Esophagus (tissue), 2 donors: ENCODE measurements at regions not wholly inside any gene's neighbourhood (a gene's known extent, or its start where the extent isn't known, plus 50 kb on each side); places are given as distances from the start of the nearest gene placed in this dataset.

Experiments
- H3K27ac ChIP-seq, 2 donors: one replicate each; pipeline ENCODE4 v1.5.1; 2013; ENCODE audit warnings: low read depth in 2 of 2, mild to moderate bottlenecking in 2 of 2, inconsistent platforms in 1 of 2, low read length in 1 of 2, moderate library complexity in 1 of 2
- H3K27me3 ChIP-seq, 2 donors: one replicate each; pipeline ENCODE4 v1.6.1; 2013; ENCODE audit warnings: low read length in 2 of 2, control low read depth in 1 of 2, mild to moderate bottlenecking in 1 of 2; ENCODE audit not compliant: insufficient read depth in 2 of 2, control insufficient read depth in 1 of 2
- H3K36me3 ChIP-seq, 2 donors: one replicate each; pipeline ENCODE4 v1.6.1; 2013; ENCODE audit warnings: low read length in 1 of 2; ENCODE audit not compliant: control insufficient read depth in 2 of 2, insufficient read depth in 2 of 2
- H3K4me1 ChIP-seq, 2 donors: one replicate each; pipeline ENCODE4 v1.6.1; 2013; ENCODE audit warnings: low read length in 1 of 2; ENCODE audit not compliant: control insufficient read depth in 2 of 2, insufficient read depth in 2 of 2
- H3K4me3 ChIP-seq, 2 donors: one replicate each; pipeline ENCODE4 v1.5.1; 2013; ENCODE audit warnings: low read length in 2 of 2, mild to moderate bottlenecking in 2 of 2, low read depth in 1 of 2, moderate library complexity in 1 of 2
- H3K9me3 ChIP-seq, 2 donors: one replicate each; pipeline ENCODE4 v1.6.1; 2013; ENCODE audit warnings: mild to moderate bottlenecking in 2 of 2, low read depth in 1 of 2, low read length in 1 of 2, moderate library complexity in 1 of 2; ENCODE audit not compliant: control insufficient read depth in 2 of 2, insufficient read depth in 1 of 2
- WGBS, 2 donors: extraction: QIAGEN DNeasy Blood & Tissue Kit; methylation state at CpG; one replicate each; pipeline ENCODE4 v1.1.7; 2013; 5-methylcytosine and 5-hydroxymethylcytosine counted together
- donor health status: healthy with polysubstance abuse.
- donor health status: Bipolar disorder and iron deficiency.

DNA sequence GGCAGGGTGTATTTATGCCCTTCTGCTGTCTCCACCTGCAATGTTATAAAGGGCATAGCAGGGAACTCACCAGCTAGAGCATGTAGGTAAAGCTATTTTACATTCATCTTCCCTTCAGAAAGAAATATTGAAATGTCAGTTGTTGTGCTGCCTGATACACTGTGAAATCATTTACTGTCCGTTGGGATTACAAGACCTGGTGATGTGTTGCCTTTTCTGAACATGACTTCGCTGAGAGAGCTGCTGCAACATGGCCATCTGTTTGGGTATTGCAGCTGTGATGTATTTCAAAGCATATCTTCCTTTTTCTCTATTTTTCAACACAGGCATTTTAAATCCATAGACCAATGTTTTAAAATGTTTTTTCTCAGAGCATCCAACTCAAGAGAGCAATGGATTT lies 644.1 kb upstream of the GNPDA2 start:
- WGBS, 2 donors, result 59% methylated on average over 2 of the region's 2 CpGs
- Histone ChIP-seq H3K27ac (no peak overlapping the region), H3K9me3 (no peaks in the 10 kb centered on the region), H3K36me3 (no peaks in the 10 kb centered on the region), H3K4me3 (no peak overlapping the region), H3K4me1 (no peaks in the 10 kb centered on the region), H3K27me3 (no peaks in the 10 kb centered on the region)

DNA sequence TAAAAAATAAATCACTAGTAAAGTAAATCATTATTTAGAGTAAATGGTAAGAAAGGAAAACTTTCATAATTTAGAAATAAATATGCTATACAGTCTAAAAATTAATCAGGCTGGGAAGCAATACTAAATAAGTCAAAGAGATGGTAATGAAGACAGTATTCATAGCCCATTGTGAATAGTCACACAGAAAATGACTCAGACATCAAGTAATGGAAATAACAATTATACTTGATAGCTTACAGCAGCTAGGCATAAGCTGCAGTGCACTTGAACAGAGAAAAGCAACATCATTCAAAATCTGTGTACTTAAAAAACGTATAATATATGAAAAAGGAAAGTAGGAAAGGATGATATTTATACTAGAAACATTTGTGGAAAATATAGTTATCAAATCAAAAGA lies 642.5 kb upstream of the GNPDA2 start:
- Histone ChIP-seq H3K27ac (no peak overlapping the region), H3K36me3 (no peaks in the 10 kb centered on the region), H3K27me3 (no peaks in the 10 kb centered on the region), H3K4me1 (no peaks in the 10 kb centered on the region), H3K4me3 (no peak overlapping the region), H3K9me3 (no peaks in the 10 kb centered on the region)
- WGBS, 2 donors, result 12 to 23% methylated on average over 1 of the region's 1 CpG

DNA sequence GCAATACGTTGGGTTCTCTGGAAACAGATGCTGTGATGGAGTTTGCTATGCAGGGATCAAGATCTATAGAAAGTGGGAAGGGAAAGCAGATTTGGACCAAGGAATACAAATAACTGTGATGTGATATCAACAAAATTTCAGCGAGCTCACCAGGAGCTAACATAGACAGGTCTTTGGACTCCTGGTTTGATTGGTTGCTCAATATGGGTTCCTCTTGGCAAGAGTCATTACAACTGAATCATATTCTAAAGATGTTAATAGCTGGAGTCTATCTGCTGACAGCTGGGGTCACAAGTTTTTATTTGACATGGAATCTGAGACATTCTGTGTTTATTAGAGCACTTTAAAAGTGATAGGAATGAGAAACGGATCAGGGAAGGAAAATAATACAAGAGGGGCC lies 637.6 kb upstream of the GNPDA2 start:
- 62 to 76% methylated on average over 3 of the region's 3 CpGs for WGBS, 2 donors
- no peak overlapping the region for H3K4me3 ChIP-seq
- no peaks in the 10 kb centered on the region for H3K36me3 ChIP-seq
- H3K27me3 ChIP-seq, result no peaks in the 10 kb centered on the region
- H3K4me1 ChIP-seq, result no peaks in the 10 kb centered on the region
- H3K27ac ChIP-seq, result no peak overlapping the region
- H3K9me3 ChIP-seq, result peaks cover 0 to 3% of the 10 kb centered on the region in 2 donors

DNA sequence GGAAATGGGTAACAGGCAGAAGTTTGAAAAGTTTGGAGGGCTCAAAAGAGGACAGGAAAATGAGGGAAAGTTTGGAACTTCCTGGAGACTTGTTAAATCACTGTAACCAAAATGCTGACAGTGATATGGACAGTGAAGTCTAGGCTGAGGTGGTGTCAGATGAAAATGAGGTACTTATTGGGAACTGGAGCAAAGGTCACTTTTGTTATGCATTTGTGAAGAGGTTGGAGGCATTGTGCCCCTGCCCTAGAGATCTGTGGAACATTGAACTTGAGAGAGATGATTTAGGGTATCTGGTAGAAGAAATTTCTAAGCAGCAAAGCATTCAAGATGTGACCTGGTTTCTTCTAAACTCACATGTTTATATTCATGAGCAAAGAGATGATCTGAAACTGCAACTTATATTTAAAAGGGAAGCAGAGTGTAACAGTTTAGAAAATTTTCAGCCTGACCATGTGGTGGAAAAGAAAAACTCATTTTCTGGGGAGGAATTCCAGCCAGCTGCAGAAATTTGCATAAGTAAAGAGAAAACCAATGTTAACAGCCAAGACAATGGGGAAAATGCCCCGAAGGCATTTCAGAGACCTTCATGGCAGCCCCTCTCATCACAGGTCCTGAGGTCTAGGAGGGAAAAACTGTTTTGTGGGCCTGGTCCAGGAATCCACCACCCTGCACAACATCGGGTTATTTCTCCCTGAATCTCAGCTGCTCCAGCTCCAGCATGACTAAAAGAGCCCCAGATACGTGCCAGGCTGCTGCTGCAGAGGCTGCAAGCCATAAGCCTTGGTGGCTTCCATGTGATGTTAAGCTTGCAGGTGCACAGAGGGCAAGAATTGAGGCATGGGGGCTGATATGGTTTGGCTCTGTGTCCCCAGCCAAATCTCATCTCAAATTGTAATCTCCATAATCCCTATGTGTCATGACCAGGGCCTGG lies 632.5 kb upstream of the GNPDA2 start:
- H3K36me3 ChIP-seq, result no peaks in the 10 kb centered on the region
- H3K9me3 ChIP-seq, result peaks cover 0 to 3% of the 10 kb centered on the region in 2 donors
- no peak overlapping the region for H3K4me3 ChIP-seq
- WGBS, 2 donors, result 57 to 64% methylated on average over 3 of the region's 3 CpGs
- no peaks in the 10 kb centered on the region for H3K4me1 ChIP-seq
- no peaks in the 10 kb centered on the region for H3K27me3 ChIP-seq
- H3K27ac ChIP-seq, result no peak overlapping the region

DNA sequence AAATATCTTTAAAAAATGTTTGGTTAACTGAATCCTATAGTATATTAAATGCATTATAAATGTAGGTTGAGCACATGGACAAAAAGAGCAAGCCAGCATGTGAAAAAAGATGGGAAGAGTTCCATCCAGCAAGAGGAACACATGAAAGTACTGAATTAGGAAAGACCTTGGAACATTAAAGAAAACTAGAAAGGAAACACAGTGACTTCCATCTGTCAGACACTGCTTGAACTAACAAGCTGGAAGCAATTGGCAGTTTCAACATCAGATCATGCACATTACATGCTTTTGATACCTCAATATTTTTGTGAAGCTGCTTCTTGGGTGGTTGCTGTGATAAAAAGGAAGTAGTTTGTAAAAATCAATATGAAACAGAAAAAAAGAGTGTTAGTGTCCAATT lies 626.8 kb upstream of the GNPDA2 start:
- no peak overlapping the region for H3K4me3 ChIP-seq

DNA sequence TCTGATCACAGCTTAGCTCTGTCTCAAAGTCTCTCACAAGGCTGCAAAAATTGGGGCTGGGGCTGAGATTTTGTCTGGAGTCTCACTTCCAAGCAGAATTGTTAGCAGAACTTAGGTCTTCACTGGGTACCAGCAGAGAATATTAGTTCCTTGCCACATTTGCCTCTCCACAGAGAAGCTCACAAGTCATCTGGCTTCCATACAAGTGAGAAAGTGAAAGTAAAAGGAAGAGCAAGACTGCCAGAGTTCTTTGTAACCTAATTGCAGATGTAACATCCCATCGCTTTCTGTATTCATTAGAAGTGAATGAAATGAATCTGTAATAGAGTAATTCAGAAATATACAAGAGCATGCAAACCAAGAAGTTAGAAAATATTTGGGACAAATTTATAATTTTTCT lies 624.1 kb upstream of the GNPDA2 start:
- no peaks in the 10 kb centered on the region for H3K9me3 ChIP-seq
- H3K27me3 ChIP-seq, result no peaks in the 10 kb centered on the region
- no peaks in the 10 kb centered on the region for H3K36me3 ChIP-seq
- no peak overlapping the region for H3K27ac ChIP-seq
- H3K4me1 ChIP-seq, result no peaks in the 10 kb centered on the region
- H3K4me3 ChIP-seq, result no peak overlapping the region
- WGBS, 2 donors, result 28 to 34% methylated on average over 1 of the region's 1 CpG

More for the DNA sequence above, 626.8 kb upstream of the GNPDA2 start:
- Histone ChIP-seq H3K4me1 (no peaks in the 10 kb centered on the region), H3K9me3 (no peaks in the 10 kb centered on the region), H3K27me3 (no peaks in the 10 kb centered on the region), H3K36me3 (no peaks in the 10 kb centered on the region), H3K27ac (no peak overlapping the region)

DNA sequence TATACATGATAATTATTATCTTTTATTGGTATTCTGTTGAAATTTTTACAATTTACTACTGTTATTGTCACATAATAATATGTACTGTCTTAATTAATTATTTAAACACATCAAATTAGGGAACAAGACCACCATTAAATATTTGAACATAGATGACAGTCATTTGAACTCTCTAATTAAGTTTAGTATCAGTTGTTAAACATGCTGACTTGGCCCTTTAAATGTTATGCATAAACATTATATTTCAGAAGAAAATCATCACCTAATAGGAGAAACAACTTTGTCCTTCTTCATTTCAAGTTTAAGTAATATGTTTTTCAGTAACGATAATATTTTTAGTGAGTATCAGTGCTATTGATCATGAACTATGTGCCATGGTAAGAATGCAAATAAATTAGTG lies 623.5 kb upstream of the GNPDA2 start:
- Histone ChIP-seq H3K27me3 (no peaks in the 10 kb centered on the region), H3K36me3 (no peaks in the 10 kb centered on the region), H3K4me1 (no peaks in the 10 kb centered on the region), H3K27ac (no peak overlapping the region), H3K4me3 (no peak overlapping the region), H3K9me3 (no peaks in the 10 kb centered on the region)
- 83 to 92% methylated on average over 1 of the region's 1 CpG for WGBS, 2 donors

DNA sequence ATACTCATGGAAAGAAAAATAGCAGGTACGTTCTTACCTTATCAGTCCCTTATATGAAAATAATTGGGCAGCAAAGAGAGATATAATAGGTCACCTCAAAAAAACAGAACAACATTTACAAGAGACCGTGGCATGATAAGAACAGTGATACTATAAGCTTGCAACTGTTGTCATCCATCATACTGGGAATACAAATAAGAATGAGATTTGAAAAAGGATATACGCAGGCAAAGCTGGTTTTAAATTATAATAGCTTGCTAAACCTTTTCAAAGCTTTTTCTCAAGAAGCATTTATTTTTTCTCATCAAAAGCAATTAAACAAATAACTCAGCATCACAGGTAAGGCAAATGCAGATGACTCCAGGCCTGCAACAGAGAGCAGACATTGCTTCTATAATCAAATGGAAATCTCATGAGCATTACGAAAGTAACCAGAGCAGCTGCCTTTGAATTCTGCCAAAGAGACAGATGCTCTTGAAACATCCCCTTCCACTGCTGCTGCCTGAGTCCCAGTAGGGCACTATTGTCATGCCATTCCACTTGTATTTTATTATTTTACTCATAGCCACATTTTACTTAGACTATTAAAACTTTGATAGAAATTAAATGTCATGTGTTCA lies 620.6 kb upstream of the GNPDA2 start:
- H3K27ac ChIP-seq, result no peak overlapping the region
- H3K27me3 ChIP-seq, result no peaks in the 10 kb centered on the region
- 57 to 64% methylated on average over 4 of the region's 4 CpGs for WGBS, 2 donors
- no peaks in the 10 kb centered on the region for H3K9me3 ChIP-seq
- no peak overlapping the region for H3K4me3 ChIP-seq
- H3K36me3 ChIP-seq, result no peaks in the 10 kb centered on the region
- no peaks in the 10 kb centered on the region for H3K4me1 ChIP-seq

DNA sequence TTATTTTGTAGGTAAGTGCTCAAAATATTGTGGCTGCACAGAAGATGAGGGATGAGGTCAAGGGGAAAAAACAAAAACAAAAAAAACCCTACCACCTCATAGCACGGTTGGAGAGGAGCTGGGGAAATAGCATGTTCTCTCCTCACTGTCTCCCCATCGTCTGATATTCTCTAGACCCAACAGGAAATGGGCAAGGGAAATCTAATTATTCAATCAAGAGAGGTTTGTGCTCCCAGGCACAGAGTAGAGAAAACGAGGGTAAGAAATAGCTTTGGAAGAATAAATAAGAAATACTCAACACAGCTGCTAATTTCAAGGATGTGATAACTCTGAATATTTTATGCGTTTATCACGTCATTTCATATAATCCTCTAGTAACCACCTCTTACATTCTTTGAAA lies 619.2 kb upstream of the GNPDA2 start:
- 61 to 67% methylated on average over 5 of the region's 5 CpGs for WGBS, 2 donors
- H3K27me3 ChIP-seq, result no peaks in the 10 kb centered on the region
- no peak overlapping the region for H3K27ac ChIP-seq
- no peak overlapping the region for H3K4me3 ChIP-seq
- no peaks in the 10 kb centered on the region for H3K4me1 ChIP-seq
- H3K36me3 ChIP-seq, result no peaks in the 10 kb centered on the region
- H3K9me3 ChIP-seq, result no peaks in the 10 kb centered on the region

DNA sequence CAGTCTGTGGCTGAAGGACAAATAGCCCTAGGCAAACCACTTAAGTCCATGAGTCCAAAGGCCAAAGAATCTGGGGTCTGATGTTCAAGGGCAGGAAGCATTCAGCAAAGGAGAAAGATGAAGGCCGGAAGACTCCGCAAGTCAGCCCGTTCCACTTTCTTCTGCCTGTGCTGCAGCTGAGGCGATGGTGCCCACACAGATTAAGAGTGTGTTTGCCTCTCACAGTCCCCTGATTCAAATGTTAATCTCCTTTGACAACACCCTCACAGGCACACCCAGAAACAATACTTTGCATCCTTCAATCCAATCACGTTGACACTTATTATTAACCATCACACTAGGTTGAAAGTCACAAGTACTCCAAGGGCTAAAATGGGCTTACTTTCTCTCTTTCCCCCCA lies 605.4 kb upstream of the GNPDA2 start:
- no peaks in the 10 kb centered on the region for H3K27me3 ChIP-seq
- WGBS, 2 donors, result 60 to 68% methylated on average over 5 of the region's 5 CpGs
- H3K36me3 ChIP-seq, result no peaks in the 10 kb centered on the region

More for the DNA sequence above, 605.4 kb upstream of the GNPDA2 start:
- Histone ChIP-seq H3K27ac (no peak overlapping the region), H3K4me1 (no peaks in the 10 kb centered on the region), H3K4me3 (no peak overlapping the region), H3K9me3 (no peaks in the 10 kb centered on the region)
